Epithelial cell of esophagus (primary cell): ENCODE measurements at regions not wholly inside any gene's neighbourhood (a gene's known extent, or its start where the extent isn't known, plus 50 kb on each side); places are given as distances from the start of the nearest gene placed in this dataset.

Source experiments
- DNase-seq: peaks from one replicate; pipeline ENCODE4 v3.0.0; 2010; ENCODE audit warnings: low read depth
- H3K4me3 ChIP-seq: 2 replicates; pipeline ENCODE4 v1.5.1; 2011; ENCODE audit warnings: mild to moderate bottlenecking, low read length, control low read depth
- CTCF ChIP-seq: IDR thresholded peaks from 2 replicates; pipeline ENCODE4 v1.5.1; 2011; ENCODE audit warnings: low read depth, mild to moderate bottlenecking, low read length, control low read depth, inconsistent platforms; ENCODE audit not compliant: insufficient read depth; ENCODE audit errors: missing control alignments

GRCh38 chr17:77434136-77435114 lies 293.7 kb downstream of the SEC14L1 start:
- DNase-seq = no peak
- TF ChIP-seq CTCF = no peak
- no peak overlapping the region for H3K4me3 ChIP-seq

DNA sequence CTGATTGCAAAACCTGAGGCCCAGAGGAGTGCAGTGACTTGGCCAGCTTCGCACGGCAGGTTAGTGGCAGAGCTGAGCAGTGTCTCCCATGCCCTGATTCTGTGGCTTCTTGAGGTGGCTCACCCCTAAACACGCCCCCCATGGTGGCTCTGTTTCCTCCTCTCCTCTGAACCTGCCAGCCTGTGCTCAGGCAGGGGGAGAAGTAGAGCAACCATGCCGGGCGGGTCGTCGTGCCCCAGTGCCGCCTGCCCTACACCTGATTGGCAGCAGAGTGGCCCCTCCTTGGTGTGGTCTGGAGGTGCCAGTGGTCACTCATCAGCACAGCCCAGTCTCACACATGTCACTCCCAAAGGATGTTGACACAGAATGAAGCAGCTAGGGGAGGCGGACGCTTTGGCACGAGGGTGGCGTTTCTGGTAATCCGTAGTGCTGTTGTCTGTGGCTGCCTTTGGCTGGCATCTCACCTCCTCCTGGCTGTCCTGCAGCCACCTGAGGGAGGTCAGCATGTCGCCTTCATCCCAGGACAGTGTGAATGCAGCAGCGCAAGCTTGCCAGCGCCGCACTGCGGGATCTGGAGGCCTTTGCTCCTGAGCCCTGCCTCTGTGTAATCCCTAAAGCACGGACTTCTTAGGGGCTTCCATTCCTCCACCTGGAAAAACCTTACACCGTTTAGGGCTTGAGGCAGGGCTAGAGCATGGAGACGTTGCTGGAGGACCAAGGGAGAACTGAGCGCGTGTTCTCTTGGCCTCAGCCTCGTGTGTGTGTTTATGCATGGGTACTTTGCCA lies 294.7 kb downstream of the SEC14L1 start:
- no peak for TF ChIP-seq CTCF
- no peak overlapping the region for H3K4me3 ChIP-seq
- DNase-seq = no peak

DNA sequence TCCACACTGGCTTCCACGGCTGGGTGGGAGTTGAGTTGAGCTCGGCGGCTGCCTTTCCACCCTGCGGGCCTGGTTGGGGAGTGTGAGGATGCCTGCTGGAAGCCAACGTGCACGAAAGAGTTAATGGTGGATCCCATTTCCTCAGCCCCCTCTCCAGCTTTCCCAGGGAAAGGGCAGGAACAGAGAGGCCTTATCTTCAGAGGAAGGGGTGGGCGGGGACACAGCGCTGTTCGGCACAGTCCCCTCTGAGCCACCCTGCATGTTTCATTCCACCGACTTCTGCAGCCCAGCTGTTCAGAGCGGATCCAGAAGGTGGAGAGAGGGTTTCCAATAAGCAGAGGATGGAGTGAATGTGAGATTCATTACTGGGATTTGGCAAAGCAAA lies 295.3 kb downstream of the SEC14L1 start:
- DNase-seq = no peak
- H3K4me3 ChIP-seq = no peak overlapping the region
- no peak for TF ChIP-seq CTCF

DNA sequence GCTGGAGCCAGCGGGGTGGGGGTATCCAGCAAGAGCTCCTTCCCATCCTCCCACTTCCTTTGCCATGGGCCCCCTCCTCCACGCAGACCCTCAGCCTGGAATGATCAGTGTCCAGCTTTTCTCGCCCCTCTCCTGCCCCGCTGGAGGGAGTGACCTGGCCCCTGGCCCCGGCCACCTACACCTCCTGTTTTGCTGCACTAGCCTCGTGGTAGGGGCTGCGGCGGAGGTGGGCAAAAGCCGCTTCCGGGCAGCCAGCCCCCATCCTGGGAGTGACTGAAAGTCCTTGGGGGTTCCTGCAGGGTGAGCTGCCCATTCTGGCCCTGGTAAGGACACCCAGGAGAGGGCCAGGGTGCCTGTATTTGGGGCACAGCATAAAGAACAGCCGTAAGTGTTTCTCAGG lies 295.7 kb downstream of the SEC14L1 start:
- DNase-seq = no peak
- no peak for TF ChIP-seq CTCF
- no peak overlapping the region for H3K4me3 ChIP-seq

GRCh38 chr17:77437017-77437416 lies 296.2 kb downstream of the SEC14L1 start:
- no peak for TF ChIP-seq CTCF
- H3K4me3 ChIP-seq = no peak overlapping the region
- DNase-seq = no peak

- H3K4me3 ChIP-seq = no peak overlapping the region
- DNase-seq = no peak
Measured at GRCh38 chr17:77437747-77438146, 297.0 kb downstream of the SEC14L1 start.

More at GRCh38 chr17:77437747-77438146, 297.0 kb downstream of the SEC14L1 start:
- TF ChIP-seq CTCF = no peak
